Activated effector memory CD4-positive, alpha-beta T cell treated with anti-CD3 and anti-CD28 coated beads, Interleukin-2, amount 50 U/mL, for 16 hours (primary cell): ENCODE measurements at regions not wholly inside any gene's neighbourhood (a gene's known extent, or its start where the extent isn't known, plus 50 kb on each side); places are given as distances from the start of the nearest gene placed in this dataset.

Source experiments
- DNase-seq: peaks from one replicate; pipeline ENCODE4 v3.0.0-alpha.2; 2020

- no peak for DNase-seq
Observed at GRCh38 chr2:41943159-41943558, 104.7 kb upstream of the PKDCC start.

- DNase-seq: no peak
Observed at GRCh38 chr2:41944220-41944880, 103.5 kb upstream of the PKDCC start.

GRCh38 chr2:41947701-41948396 lies 100.0 kb upstream of the PKDCC start:
- DNase-seq: no peak

GRCh38 chr2:41948397-41948763 lies 99.4 kb upstream of the PKDCC start:
- no peak for DNase-seq

- DNase-seq: no peak
Observed at GRCh38 chr2:41949091-41949882, 98.5 kb upstream of the PKDCC start.

GRCh38 chr2:41949883-41950665 lies 97.7 kb upstream of the PKDCC start:
- no peak for DNase-seq

- DNase-seq: no peak
Observed at GRCh38 chr2:41950666-41950960, 97.2 kb upstream of the PKDCC start.

- DNase-seq: no peak
Observed at GRCh38 chr2:41954304-41955291, 93.2 kb upstream of the PKDCC start.

GRCh38 chr2:41955316-41956043 lies 92.3 kb upstream of the PKDCC start:
- DNase-seq: no peak

- no peak for DNase-seq
Observed at GRCh38 chr2:41957431-41957830, 90.4 kb upstream of the PKDCC start.

- DNase-seq: no peak
Observed at GRCh38 chr2:41958251-41958650, 89.6 kb upstream of the PKDCC start.

GRCh38 chr2:41958775-41959174 lies 89.0 kb upstream of the PKDCC start:
- DNase-seq: no peak

GRCh38 chr2:41959760-41960159 lies 88.1 kb upstream of the PKDCC start:
- DNase-seq: no peak

GRCh38 chr2:41962922-41963622 lies 84.7 kb upstream of the PKDCC start:
- no peak for DNase-seq

GRCh38 chr2:41963661-41964525 lies 83.9 kb upstream of the PKDCC start:
- no peak for DNase-seq

GRCh38 chr2:41965173-41965908 lies 82.5 kb upstream of the PKDCC start:
- DNase-seq: no peak

GRCh38 chr2:41965909-41966295 lies 81.9 kb upstream of the PKDCC start:
- DNase-seq: no peak

GRCh38 chr2:41966431-41966893 lies 81.4 kb upstream of the PKDCC start:
- no peak for DNase-seq

GRCh38 chr2:41966920-41967319 lies 80.9 kb upstream of the PKDCC start:
- DNase-seq: no peak
